T-helper 1 cell treated with Interleukin-12 subunit alpha and Interleukin-12 subunit beta and Interleukin-4 antibody, amounts not matched to agents 30 μg/mL and 1 μg/mL, for 36 hours (primary cell): ENCODE measurements at regions not wholly inside any gene's neighbourhood (a gene's known extent, or its start where the extent isn't known, plus 50 kb on each side); places are given as distances from the start of the nearest gene placed in this dataset.
"Not testable (repeated sequence)": the region's sequence is repeated elsewhere in the genome, so short reads cannot be mapped to it uniquely, and the experiment has no call there.

ENCODE experiments used
- H3K27ac Mint-ChIP-seq: one replicate; pipeline ENCODE4 v1.8.0; 2021; ENCODE audit warnings: mild to moderate bottlenecking, mixed read lengths
- H3K27me3 Mint-ChIP-seq: one replicate; pipeline ENCODE4 v1.8.0; 2021; ENCODE audit warnings: low read depth, mixed read lengths
- H3K36me3 Mint-ChIP-seq: one replicate; pipeline ENCODE4 v1.8.0; 2021; ENCODE audit warnings: low read depth, mixed read lengths
- H3K4me1 Mint-ChIP-seq: one replicate; pipeline ENCODE4 v1.8.0; 2021; ENCODE audit warnings: low read depth, mixed read lengths
- H3K4me3 Mint-ChIP-seq: one replicate; pipeline ENCODE4 v1.8.0; 2021; ENCODE audit warnings: mild to moderate bottlenecking, moderate library complexity, mixed read lengths
- H3K9me3 Mint-ChIP-seq: one replicate; pipeline ENCODE4 v1.8.0; 2021; ENCODE audit warnings: mixed read lengths

DNA sequence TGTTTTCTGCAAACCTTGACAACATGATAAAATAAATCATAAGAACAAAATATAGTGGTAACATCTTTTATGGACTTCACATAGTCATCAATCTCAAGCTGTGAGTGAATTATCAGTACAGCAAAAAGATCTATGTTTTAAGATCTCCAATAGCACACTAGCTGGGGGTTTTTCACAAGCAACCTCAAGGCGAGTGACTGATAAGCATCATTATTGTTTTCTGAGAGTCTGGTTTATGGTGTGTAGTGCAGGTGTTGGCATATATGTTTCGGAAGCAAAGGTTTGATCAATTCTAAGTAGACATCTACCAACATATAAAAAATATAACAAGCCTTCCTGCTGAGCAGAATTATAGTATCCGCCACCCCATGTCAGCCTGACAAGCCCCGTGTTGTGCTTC, 403.8 kb upstream of the MGMT start:
- H3K4me3 Mint-ChIP-seq, result no peak overlapping the region
- no peak overlapping the region for H3K27ac Mint-ChIP-seq
- peaks cover 26% of the 10 kb centered on the region for H3K27me3 Mint-ChIP-seq
- no peaks in the 10 kb centered on the region for H3K9me3 Mint-ChIP-seq
- peaks cover 5% of the 10 kb centered on the region for H3K4me1 Mint-ChIP-seq
- no peaks in the 10 kb centered on the region for H3K36me3 Mint-ChIP-seq

DNA sequence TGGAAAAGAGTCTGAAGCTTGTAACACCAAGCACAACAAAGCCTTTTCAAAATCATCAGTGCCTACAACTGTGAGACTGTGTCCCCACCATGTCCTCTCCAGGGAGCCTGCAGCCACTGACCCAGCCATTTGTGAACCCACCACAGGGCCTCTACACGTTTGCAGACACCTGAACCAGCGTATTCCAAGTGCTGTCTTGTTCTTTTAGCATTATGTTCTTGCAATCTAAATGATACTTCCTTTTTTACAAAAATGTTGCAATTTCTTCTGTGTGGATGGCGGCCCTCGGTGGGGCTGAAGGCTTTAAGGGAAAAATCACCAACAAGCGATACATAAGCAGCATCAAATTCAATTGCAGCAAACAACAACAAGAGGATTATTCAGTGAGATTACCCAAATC, 403.2 kb upstream of the MGMT start:
- no peak overlapping the region for H3K27ac Mint-ChIP-seq
- H3K27me3 Mint-ChIP-seq, result peaks cover 26% of the 10 kb centered on the region
- H3K9me3 Mint-ChIP-seq, result no peaks in the 10 kb centered on the region
- H3K4me3 Mint-ChIP-seq, result no peak overlapping the region
- peaks cover 3% of the 10 kb centered on the region for H3K4me1 Mint-ChIP-seq
- no peaks in the 10 kb centered on the region for H3K36me3 Mint-ChIP-seq

DNA sequence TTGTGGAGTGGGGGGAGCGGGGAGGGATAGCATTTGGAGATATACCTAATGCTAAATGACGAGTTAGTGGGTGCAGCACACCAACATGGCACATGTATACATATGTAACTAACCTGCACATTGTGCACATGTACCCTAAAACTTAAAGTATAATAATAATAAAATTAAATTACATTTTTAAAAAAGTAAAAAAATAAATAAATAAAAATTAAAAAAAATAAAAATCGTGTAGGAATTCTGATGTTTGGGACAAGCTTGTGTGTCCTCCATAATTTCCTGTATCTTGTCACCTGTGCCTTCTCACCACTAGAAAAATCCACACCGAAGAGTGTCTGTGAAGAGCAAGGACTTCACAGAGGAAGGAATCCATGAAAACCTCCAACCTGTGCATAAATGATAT, 400.5 kb upstream of the MGMT start:
- not testable (repeated sequence) for H3K4me1 Mint-ChIP-seq, H3K9me3 Mint-ChIP-seq, H3K4me3 Mint-ChIP-seq, H3K36me3 Mint-ChIP-seq, H3K27ac Mint-ChIP-seq, H3K27me3 Mint-ChIP-seq

DNA sequence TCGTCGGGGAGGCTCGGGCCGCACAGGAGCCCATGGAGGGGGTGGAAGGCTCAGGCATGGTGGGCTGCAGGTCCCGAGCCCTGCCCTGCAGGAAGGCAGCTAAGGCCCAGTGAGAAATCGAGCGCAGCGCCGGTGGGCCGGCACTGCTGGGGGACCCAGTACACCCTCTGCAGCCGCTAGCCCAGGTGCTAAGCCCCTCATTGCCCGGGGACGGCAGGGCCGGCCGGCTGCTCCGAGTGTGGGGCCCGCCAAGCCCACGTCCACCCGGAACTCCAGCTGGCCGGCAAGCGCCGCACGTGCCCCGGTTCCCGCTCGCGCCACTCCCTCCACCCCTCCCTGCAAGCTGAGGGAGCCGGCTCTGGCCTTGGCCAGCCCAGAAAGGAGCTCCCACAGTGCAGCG, 395.6 kb upstream of the MGMT start:
- not testable (repeated sequence) for H3K4me1 Mint-ChIP-seq, H3K27me3 Mint-ChIP-seq, H3K36me3 Mint-ChIP-seq

DNA sequence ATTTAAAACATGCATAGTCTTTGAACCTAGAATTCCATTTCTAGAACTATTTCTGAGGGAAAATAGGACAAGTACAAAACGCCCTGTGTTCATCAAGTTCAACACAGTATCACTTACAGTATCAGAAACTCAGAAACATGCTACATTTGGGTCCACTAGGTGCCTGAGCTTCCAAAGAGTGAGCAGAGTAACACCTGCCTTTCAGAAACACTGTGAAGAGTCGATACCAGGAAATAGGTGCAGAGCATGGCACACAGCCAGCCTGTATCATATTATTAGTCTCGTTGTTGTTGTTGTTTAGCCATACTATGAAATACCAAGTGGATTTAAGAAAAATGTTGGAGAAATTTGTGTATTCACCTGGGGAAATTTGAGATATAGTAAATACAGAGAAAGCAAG, 392.1 kb upstream of the MGMT start:
- H3K36me3 Mint-ChIP-seq, result no peaks in the 10 kb centered on the region
- no peak overlapping the region for H3K27ac Mint-ChIP-seq
- H3K27me3 Mint-ChIP-seq, result no peaks in the 10 kb centered on the region
- H3K4me1 Mint-ChIP-seq, result no peaks in the 10 kb centered on the region
- no peaks in the 10 kb centered on the region for H3K9me3 Mint-ChIP-seq
- no peak overlapping the region for H3K4me3 Mint-ChIP-seq

More for the DNA sequence above, 395.6 kb upstream of the MGMT start:
- not testable (repeated sequence) for H3K4me3 Mint-ChIP-seq, H3K9me3 Mint-ChIP-seq, H3K27ac Mint-ChIP-seq

DNA sequence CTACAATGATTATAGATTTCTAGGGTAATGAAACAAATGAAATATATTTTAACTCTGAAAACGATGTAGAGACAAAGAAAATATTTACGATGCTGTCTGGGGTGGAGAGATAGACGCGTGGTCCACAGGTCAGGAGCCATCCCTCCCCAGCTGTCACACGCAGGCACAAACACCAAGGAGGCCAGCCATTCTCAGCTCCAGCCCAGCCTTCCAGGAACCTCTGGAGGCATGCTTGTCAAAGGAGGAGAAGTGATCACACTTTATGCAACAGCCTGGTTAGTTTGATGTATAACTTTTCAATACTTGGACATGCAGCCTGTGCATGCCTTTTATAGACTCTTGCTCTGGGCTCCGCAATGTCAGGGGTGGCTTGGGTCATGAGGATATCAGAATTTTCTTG, 391.5 kb upstream of the MGMT start:
- Mint-ChIP-seq H3K36me3 (no peaks in the 10 kb centered on the region), H3K4me3 (no peak overlapping the region), H3K9me3 (no peaks in the 10 kb centered on the region), H3K27ac (no peak overlapping the region), H3K27me3 (no peaks in the 10 kb centered on the region), H3K4me1 (no peaks in the 10 kb centered on the region)

DNA sequence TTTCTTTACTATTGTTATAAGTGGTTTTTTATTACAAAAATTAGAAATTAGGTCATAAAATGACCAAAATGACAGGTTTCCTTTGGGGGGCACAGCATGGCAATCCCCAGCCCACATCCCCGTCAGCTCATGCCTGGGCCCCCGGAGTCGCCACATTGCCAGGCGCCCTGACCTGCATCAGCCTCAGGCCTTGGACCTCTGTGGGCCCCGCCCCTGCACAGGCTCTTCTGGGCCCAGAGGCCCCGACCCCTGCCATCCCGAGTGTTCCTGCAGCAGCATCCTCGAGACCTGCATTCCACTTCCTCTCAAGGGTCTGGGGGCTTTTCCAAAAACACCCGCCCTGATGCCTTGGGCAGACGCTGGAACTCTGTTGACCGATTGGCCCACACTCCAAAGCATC, 391.1 kb upstream of the MGMT start:
- Mint-ChIP-seq H3K36me3 (no peaks in the 10 kb centered on the region), H3K4me1 (no peaks in the 10 kb centered on the region), H3K4me3 (no peak overlapping the region), H3K9me3 (no peaks in the 10 kb centered on the region), H3K27ac (no peak overlapping the region), H3K27me3 (no peaks in the 10 kb centered on the region)

DNA sequence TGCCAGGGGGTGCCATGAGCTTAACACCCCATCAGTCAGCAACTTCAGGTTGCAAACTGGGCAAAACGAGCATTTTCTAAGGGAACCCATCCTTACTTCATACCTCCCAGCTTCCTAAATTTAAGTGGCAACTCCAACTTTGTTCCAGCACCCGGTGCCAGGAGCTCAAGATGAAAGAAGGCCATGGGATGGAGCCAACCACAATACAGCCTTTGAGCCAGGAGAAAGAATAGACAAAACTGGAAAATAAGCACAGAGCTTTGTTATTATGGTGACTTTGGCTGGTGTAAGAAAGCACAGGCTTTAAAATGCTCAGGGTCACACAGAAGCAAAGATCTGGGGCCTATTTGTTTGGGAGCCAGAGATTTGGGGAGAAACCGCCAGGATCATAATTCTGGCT, 388.7 kb upstream of the MGMT start:
- Mint-ChIP-seq H3K36me3 (no peaks in the 10 kb centered on the region), H3K4me3 (no peak overlapping the region), H3K9me3 (no peaks in the 10 kb centered on the region), H3K4me1 (no peaks in the 10 kb centered on the region), H3K27me3 (no peaks in the 10 kb centered on the region), H3K27ac (no peak overlapping the region)

DNA sequence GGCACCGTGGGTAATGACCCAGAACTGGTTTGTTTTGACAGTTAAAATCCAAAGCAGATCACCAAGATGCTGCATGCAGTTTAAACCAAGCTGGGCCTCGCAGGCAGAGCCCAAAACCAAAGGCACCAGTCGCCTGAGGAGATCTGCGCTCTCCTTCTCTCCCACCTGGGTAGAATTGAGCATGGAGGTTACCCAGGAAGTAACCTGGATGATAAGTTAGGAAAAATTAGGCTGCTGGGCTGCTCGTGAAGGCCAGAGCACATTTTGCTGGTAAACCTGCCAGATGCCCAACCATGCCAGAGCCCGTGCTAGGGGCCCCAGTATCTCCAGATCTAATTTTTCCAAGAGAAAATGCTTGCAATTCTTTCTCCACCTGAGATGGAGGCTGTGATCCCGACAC, 388.3 kb upstream of the MGMT start:
- no peaks in the 10 kb centered on the region for H3K4me1 Mint-ChIP-seq
- H3K36me3 Mint-ChIP-seq, result no peaks in the 10 kb centered on the region
- no peak overlapping the region for H3K4me3 Mint-ChIP-seq

DNA sequence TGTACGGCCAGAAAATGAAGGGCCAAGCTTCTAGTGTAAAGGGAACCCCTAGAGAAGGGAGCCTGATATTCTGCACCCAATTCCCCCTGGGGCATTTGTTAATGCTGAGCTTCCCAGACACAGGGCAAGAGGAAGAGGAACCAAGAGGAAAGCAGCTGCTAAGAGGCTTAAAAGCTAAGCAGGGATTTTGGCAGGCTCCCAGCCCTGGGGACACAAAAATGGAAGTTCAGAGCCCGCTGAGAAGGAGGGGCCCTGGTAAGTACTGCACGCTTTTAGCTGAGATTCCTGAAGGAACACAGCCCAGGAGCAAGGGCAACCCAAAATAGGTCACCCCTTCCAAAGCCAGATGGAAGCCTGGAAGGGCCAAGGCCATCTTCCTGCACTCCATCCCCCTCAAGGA, 387.3 kb upstream of the MGMT start:
- Mint-ChIP-seq H3K4me1 (no peaks in the 10 kb centered on the region), H3K9me3 (peaks cover 3% of the 10 kb centered on the region), H3K36me3 (no peaks in the 10 kb centered on the region), H3K27ac (no peak overlapping the region), H3K27me3 (no peaks in the 10 kb centered on the region), H3K4me3 (no peak overlapping the region)

More for the DNA sequence above, 388.3 kb upstream of the MGMT start:
- no peak overlapping the region for H3K27ac Mint-ChIP-seq
- no peaks in the 10 kb centered on the region for H3K27me3 Mint-ChIP-seq
- no peaks in the 10 kb centered on the region for H3K9me3 Mint-ChIP-seq

DNA sequence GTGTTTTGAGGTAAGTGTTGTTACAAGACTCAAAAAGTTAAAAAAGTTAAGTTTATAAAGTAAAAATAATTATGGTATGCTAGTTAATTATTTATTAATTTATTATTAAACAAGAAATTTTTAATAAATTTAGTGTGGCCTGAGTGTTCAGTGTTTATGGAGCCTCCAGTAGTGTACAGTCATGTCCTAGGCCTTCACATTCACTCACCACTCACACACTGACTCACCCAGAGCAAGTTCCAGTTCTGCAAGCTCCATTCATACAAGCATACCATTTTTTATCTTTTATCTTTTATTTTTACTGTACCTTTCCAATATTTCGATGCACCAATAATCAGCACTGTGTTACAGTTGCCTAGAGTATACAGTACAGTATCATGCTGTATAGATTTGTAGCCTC, 381.2 kb upstream of the MGMT start:
- Mint-ChIP-seq H3K4me1 (no peaks in the 10 kb centered on the region), H3K9me3 (peaks cover 3% of the 10 kb centered on the region), H3K36me3 (no peaks in the 10 kb centered on the region)

DNA sequence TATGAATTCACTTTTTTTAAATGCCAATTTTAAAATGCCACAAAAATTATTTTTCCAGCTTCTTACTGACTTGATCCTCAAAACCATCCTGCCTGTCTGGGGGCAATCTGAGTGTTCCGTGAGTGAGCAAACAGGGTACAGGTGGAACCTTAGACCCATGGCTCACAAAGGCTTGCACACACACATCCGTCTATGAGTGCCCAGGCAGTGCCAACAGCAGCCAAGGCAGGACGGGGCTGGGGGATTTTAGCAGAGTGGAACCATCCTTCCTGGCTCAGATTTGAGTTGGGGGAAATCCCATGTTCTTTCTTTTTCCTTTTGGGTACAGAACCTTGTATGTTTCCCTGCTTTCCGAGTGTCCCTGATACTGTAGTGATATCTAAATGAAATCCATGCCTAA, 377.7 kb upstream of the MGMT start:
- peaks cover 3% of the 10 kb centered on the region for H3K9me3 Mint-ChIP-seq
- H3K36me3 Mint-ChIP-seq, result no peaks in the 10 kb centered on the region
- no peak overlapping the region for H3K4me3 Mint-ChIP-seq
- H3K27me3 Mint-ChIP-seq, result no peaks in the 10 kb centered on the region
- H3K27ac Mint-ChIP-seq, result no peak overlapping the region
- H3K4me1 Mint-ChIP-seq, result no peaks in the 10 kb centered on the region

More for the DNA sequence above, 381.2 kb upstream of the MGMT start:
- Mint-ChIP-seq H3K4me3 (no peak overlapping the region), H3K27ac (no peak overlapping the region), H3K27me3 (no peaks in the 10 kb centered on the region)

DNA sequence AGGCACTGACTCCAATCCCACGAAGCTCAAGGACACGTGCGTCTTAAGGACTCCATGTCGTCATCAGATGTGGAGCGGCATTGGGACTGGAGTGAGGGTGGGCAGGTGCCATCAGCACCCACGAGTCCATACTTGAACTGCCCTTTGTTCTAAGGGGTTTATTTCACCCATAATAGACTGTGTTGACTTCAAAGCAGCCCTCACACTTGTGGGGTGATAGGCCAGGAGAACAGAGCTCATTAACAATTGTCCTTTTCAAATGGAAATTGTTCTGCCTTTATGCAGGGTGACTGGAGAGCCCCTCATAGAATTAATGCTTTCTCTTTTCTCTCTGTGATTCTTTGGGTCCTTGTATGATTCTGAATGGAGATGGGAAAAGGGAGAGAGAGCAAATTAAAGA, 376.9 kb upstream of the MGMT start:
- no peaks in the 10 kb centered on the region for H3K36me3 Mint-ChIP-seq
- H3K4me1 Mint-ChIP-seq, result no peaks in the 10 kb centered on the region
- no peaks in the 10 kb centered on the region for H3K9me3 Mint-ChIP-seq
- no peak overlapping the region for H3K27ac Mint-ChIP-seq
- no peak overlapping the region for H3K4me3 Mint-ChIP-seq
- no peaks in the 10 kb centered on the region for H3K27me3 Mint-ChIP-seq

DNA sequence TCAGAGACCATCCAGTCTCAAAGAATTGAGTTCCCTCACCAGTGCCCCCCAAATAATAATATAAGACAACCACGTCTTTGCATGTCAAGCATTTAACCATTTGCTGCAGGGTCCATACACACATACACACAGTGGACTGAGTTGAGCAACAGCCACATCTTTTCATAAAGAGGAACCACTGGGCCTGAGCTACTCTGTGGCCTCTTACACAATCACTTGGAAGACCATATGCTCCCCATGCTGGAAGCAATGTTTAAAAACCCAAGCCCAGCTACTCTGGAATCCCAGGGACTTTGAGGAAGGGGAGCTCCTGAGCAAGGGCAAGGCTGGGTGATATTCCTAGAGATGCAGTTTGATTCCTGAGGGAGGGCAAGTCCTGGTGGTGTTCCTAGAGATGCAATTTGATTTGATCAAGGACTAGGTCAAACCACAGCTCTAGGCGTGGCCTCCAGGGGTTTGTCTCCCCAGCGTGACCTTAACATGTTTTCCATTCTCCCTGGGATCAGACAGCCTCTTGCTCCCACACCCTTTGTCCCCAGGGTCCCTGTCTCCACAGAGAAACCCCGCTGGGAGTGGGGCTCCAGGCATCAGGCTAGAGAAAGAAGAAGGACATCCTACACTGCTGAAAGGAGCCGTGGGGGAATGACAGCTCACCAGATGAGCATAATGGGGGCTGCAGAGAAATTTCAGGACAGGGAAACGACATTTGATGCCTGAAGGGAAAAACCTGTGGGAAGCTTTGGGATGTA, 376.2 kb upstream of the MGMT start:
- Mint-ChIP-seq H3K27me3 (no peaks in the 10 kb centered on the region), H3K9me3 (no peaks in the 10 kb centered on the region), H3K4me1 (no peaks in the 10 kb centered on the region), H3K36me3 (no peaks in the 10 kb centered on the region), H3K4me3 (no peak overlapping the region), H3K27ac (no peak overlapping the region)

DNA sequence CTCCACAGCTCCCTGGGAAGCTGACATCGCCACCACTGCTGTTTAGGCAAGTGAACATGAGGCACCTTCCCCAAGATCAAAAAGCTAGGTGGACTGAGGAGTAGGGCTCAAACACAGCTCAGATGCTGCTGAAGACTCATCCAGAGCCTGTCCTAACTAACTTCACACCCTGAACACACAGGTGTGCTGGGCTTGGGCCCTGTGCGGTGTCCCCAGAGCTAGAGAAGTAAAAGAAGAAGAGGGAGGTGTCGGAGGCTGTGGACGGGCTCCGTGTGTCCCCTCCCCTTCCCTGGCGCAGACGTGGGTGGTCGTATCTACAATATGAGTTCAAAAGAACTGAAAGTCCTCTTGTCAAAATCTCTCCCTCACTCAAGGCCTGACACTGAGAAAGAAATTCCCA, 373.4 kb upstream of the MGMT start:
- Mint-ChIP-seq H3K9me3 (no peaks in the 10 kb centered on the region), H3K4me1 (no peaks in the 10 kb centered on the region), H3K27me3 (no peaks in the 10 kb centered on the region), H3K27ac (no peak overlapping the region), H3K36me3 (no peaks in the 10 kb centered on the region), H3K4me3 (no peak overlapping the region)

DNA sequence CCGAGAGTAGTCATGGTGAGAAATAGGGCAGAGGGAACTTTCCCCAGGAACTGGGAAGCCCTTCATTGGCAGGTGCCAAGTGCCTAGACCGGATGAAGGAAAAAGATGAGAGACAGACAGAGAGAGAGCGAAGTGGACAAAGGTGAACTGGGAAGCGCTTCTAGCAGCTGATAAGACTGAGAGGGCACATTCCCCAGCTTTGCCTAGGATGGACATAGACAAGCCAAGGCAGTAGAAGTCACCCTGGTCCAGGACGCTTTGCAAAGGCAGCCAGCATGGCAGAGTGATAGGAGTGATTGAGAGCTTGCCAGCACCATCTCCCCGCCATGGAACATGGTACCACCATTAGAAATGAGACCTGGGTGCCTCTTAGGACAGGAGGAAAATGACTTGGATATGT, 372.8 kb upstream of the MGMT start:
- Mint-ChIP-seq H3K4me1 (no peaks in the 10 kb centered on the region), H3K4me3 (no peak overlapping the region), H3K36me3 (no peaks in the 10 kb centered on the region)

More for the DNA sequence above, 372.8 kb upstream of the MGMT start:
- Mint-ChIP-seq H3K9me3 (no peaks in the 10 kb centered on the region), H3K27me3 (no peaks in the 10 kb centered on the region), H3K27ac (no peak overlapping the region)
